Pulmonary artery endothelial cell (primary cell): ENCODE measurements at regions not wholly inside any gene's neighbourhood (a gene's known extent, or its start where the extent isn't known, plus 50 kb on each side); places are given as distances from the start of the nearest gene placed in this dataset.

ENCODE experiments used
- DNase-seq: peaks from one replicate; pipeline ENCODE4 v3.0.0-alpha.2; 2011; ENCODE audit warnings: low read depth, low spot score

GRCh38 chr1:172979828-172980227 is 70.9 kb downstream of the TNFSF18 start:
- no peak for DNase-seq

- DNase-seq = no peak
Measured at GRCh38 chr1:172980456-172980855, 70.3 kb downstream of the TNFSF18 start.

GRCh38 chr1:172980971-172981370 is 69.8 kb downstream of the TNFSF18 start:
- no peak for DNase-seq
